Ishikawa (cell line): ENCODE measurements at regions not wholly inside any gene's neighbourhood (a gene's known extent, or its start where the extent isn't known, plus 50 kb on each side); places are given as distances from the start of the nearest gene placed in this dataset.

Experiments
- EGR1 ChIP-seq: IDR thresholded peaks from 2 replicates; pipeline ENCODE4 v1.6.1; 2012
- EP300 ChIP-seq: IDR thresholded peaks from 2 replicates; pipeline ENCODE4 v1.6.1; 2012; ENCODE audit warnings: borderline replicate concordance
- FOXM1 ChIP-seq: IDR thresholded peaks from 2 replicates; pipeline ENCODE4 v1.6.1; 2012; ENCODE audit warnings: low read depth, borderline replicate concordance
- REST ChIP-seq: IDR thresholded peaks from 2 replicates; pipeline ENCODE4 v1.6.1; 2012; ENCODE audit warnings: low read depth, mild to moderate bottlenecking
- TEAD4 ChIP-seq: IDR thresholded peaks from 2 replicates; pipeline ENCODE4 v1.6.1; 2012

GRCh38 chr5:51276250-51276649, 107.0 kb upstream of the ISL1 start:
- no peak for TF ChIP-seq TEAD4
- TF ChIP-seq EP300 = no peak
- no peak for TF ChIP-seq REST
- TF ChIP-seq EGR1 = no peak
- TF ChIP-seq FOXM1 = no peak
